HepG2 (cell line): ENCODE measurements at regions not wholly inside any gene's neighbourhood (a gene's known extent, or its start where the extent isn't known, plus 50 kb on each side); places are given as distances from the start of the nearest gene placed in this dataset.

Experiments
- ETV6 ChIP-seq: sonication (generic); formaldehyde crosslinking; conservative IDR thresholded peaks from 2 replicates; pipeline ENCODE4 v1.4.0; 2020; ENCODE audit warnings: missing genetic modification reagents
- EZH2 ChIP-seq: conservative IDR thresholded peaks from 2 replicates; pipeline ENCODE4 v1.6.1; 2012; ENCODE audit warnings: mild to moderate bottlenecking, low read depth, low read length, moderate library complexity
- NBN ChIP-seq: fragments of 450-650 bp; conservative IDR thresholded peaks from 2 replicates; pipeline ENCODE4 v1.6.1; 2017
- PPARG ChIP-seq: conservative IDR thresholded peaks from 2 replicates; pipeline ENCODE4 v1.6.1; 2016; ENCODE audit warnings: missing biosample characterization, missing genetic modification reagents
- PTBP1 ChIP-seq: fragments of 200-400 bp; formaldehyde crosslinking; IDR thresholded peaks from 2 replicates; pipeline ENCODE4 v1.6.1; 2018; ENCODE audit warnings: low read length, low read depth; ENCODE audit not compliant: poor library complexity, severe bottlenecking
- RNF2 ChIP-seq: fragments of 450-650 bp; conservative IDR thresholded peaks from 2 replicates; pipeline ENCODE4 v1.6.1; 2016; ENCODE audit warnings: low read depth
- SRF ChIP-seq: IDR thresholded peaks from 2 replicates; pipeline ENCODE4 v1.6.1; 2011; ENCODE audit warnings: mild to moderate bottlenecking, low read depth, low read length, moderate library complexity
- ZFP90 ChIP-seq: sonication (generic); formaldehyde crosslinking; IDR thresholded peaks from 2 replicates; pipeline ENCODE4 v1.8.0; 2022; ENCODE audit warnings: missing genetic modification reagents, mild to moderate bottlenecking, inconsistent platforms, borderline replicate concordance
- ZNF124 ChIP-seq: sonication (generic); formaldehyde crosslinking; IDR thresholded peaks from 2 replicates; pipeline ENCODE4 v1.4.0; 2020; ENCODE audit warnings: missing genetic modification reagents
- ZNF225 ChIP-seq: sonication (generic); formaldehyde crosslinking; IDR thresholded peaks from 2 replicates; pipeline ENCODE4 v1.4.0; 2020; ENCODE audit warnings: mild to moderate bottlenecking, missing genetic modification reagents
- ZNF501 ChIP-seq: sonication (generic); formaldehyde crosslinking; IDR thresholded peaks from 2 replicates; pipeline ENCODE4 v1.5.1; 2020; ENCODE audit warnings: mild to moderate bottlenecking, moderate library complexity, missing genetic modification reagents
- TF ChIP-seq, protein P1 (sequence below): sonication (generic); formaldehyde crosslinking; IDR thresholded peaks from 2 replicates; pipeline ENCODE4 v1.5.0; 2020; ENCODE audit warnings: mild to moderate bottlenecking, missing genetic modification reagents, moderate library complexity
- TF ChIP-seq, protein P2 (sequence below): sonication (generic); formaldehyde crosslinking; IDR thresholded peaks from 2 replicates; pipeline ENCODE4 v1.5.0; 2020; ENCODE audit warnings: missing genetic modification reagents, mild to moderate bottlenecking, borderline replicate concordance

DNA sequence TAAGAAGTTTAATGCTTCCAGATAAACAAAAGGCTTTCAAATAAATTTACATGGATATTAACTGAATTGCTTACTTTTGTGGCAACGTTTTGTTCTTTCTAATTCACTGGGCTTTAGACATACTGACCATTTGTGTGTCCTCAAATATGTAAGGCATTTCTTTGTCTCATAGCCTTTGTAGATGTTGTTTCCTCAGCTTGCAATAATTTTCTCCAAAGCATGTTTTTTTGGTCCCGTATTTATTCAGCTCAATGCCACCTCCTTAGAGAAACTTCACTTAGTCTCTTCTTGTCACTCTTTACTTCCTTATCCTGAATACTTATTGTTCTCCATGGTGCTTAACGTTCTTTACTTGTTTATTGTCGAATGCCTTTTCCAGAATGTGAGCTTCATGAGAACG is 98.5 kb downstream of the NUP35 start:
- TF ChIP-seq, protein P1, sequence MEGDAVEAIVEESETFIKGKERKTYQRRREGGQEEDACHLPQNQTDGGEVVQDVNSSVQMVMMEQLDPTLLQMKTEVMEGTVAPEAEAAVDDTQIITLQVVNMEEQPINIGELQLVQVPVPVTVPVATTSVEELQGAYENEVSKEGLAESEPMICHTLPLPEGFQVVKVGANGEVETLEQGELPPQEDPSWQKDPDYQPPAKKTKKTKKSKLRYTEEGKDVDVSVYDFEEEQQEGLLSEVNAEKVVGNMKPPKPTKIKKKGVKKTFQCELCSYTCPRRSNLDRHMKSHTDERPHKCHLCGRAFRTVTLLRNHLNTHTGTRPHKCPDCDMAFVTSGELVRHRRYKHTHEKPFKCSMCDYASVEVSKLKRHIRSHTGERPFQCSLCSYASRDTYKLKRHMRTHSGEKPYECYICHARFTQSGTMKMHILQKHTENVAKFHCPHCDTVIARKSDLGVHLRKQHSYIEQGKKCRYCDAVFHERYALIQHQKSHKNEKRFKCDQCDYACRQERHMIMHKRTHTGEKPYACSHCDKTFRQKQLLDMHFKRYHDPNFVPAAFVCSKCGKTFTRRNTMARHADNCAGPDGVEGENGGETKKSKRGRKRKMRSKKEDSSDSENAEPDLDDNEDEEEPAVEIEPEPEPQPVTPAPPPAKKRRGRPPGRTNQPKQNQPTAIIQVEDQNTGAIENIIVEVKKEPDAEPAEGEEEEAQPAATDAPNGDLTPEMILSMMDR: no peak
- TF ChIP-seq RNF2 (no peak), PTBP1 (no peak), ZNF225 (CRISPR knock-in tag) (no peak), ZNF501 (no peak), NBN (no peak), PPARG (CRISPR knock-in tag) (no peak), ETV6 (CRISPR knock-in tag) (no peak), ZFP90 (CRISPR knock-in tag) (no peak), ZNF124 (no peak), SRF (no peak), EZH2 (no peak)
- TF ChIP-seq, protein P2, sequence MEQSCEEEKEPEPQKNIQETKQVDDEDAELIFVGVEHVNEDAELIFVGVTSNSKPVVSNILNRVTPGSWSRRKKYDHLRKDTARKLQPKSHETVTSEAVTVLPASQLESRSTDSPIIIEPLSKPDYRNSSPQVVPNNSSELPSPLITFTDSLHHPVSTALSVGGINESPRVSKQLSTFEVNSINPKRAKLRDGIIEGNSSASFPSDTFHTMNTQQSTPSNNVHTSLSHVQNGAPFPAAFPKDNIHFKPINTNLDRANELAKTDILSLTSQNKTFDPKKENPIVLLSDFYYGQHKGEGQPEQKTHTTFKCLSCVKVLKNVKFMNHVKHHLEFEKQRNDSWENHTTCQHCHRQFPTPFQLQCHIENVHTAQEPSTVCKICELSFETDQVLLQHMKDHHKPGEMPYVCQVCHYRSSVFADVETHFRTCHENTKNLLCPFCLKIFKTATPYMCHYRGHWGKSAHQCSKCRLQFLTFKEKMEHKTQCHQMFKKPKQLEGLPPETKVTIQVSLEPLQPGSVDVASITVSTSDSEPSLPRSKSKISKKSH (CRISPR knock-in tag): no peak
